NOMO-1 treated with DMSO at 0.1 percent for 48 hours (cell line): ENCODE measurements at regions not wholly inside any gene's neighbourhood (a gene's known extent, or its start where the extent isn't known, plus 50 kb on each side); places are given as distances from the start of the nearest gene placed in this dataset.
"Not testable (repeated sequence)": the region's sequence is repeated elsewhere in the genome, so short reads cannot be mapped to it uniquely, and the experiment has no call there.

ENCODE experiments used
- DNase-seq: peaks from one replicate; lab custom pipeline; 2025; ENCODE audit not compliant: unreplicated experiment; lab: John Stamatoyannopoulos, UW

DNA sequence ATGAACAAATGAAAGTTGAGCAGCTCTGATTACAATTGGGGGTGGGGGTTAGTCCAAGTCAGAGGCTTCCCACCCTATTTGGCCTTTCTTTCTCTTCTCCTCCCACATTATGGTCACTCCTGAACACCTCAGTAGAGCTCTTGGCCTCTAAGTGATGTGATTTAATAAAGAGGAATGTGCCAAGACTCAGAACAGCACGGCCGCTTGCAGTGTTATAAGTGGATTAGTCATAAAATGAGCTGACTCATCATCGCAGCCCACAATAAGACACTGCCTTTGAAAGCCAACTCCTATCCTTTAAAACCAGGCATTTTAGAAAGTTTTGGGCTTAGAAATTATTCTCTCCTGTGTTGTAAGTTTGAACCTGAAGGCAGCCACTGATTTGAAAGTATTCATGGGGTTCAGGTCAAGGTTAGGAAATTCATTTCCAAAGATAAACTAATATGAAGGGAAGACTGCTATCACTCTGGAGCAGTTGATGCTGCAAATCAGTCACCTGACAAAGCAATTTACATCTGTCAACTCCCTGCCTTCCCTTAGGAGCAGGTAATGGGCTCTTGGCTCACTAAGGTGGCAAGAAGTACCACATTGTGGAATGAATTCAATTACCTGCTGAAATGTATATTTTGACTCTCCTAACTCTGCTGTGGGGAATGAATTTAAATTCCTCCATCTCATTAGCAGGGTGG, 283.6 kb upstream of the NMUR2 start:
- no peak for DNase-seq

DNA sequence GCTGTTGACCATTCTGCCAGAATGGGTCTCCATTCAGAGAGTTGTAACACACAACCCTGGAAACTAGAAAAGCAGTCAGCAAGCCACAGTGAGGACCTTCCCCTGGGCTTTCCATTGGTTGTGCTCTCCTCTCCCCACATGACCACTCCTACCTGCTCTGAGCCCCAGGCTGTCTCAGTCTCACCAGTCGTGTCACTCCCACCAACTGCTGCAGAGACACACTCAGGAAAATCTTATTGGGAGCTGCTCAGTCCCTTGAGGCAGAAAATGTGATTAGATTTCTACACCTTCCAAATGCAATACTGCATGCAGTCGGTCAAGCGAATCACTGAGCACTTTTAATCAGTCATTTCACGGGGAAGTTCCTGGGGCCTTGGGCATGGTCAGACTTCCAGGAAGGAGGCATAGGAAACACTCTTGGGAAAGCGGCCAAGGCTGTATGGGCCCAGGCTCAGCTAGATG, 284.2 kb upstream of the NMUR2 start:
- no peak for DNase-seq

DNA sequence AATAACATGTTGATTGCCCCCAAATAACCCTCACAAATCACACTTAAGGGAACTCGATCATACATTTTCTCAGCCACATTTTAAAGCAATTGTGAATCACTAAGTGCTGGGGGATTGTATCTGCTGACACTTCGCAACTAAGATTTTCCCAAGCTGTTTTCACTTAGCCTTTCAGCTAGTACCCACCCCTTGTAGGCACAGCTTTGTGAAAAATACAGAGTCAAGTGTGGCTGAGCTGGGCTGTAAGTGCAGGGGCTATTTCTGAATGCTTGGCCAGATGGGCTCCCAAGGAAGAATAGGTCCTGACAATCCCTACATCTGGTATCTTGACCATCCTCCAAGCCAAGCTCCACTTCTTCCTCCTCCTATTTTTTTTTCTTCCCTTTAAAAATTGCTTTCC, 289.2 kb upstream of the NMUR2 start:
- DNase-seq = no peak

DNA sequence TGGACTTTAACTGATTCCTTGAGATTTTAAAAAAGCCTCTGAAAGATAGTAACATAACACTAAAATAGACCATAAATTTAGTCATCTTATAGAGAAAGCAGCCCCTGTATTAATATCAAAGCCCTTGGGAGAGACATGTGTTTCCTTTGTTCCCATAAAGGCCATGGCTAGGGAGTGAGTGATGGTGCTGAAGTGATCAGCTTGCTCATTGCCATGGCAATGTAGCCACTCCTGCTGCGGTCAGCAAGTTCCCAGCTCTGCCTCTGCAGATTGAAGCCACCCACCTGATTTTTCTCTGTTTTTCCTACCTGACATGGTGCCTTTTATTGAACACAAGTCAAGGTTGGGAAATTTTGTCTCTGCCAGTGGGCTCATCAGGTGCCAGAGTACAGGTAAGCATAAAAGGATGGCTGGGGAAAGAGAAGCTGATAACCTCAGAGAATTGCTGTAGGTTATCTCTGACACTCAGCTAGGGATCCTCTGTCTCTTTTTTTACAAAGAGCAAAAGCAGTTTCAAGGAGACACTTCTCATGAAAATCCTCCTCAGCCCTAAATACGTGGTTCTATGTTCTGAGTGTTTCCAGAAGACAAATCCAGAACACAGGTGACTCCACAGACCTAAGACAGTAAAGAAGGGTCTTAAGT, 296.3 kb upstream of the NMUR2 start:
- no peak for DNase-seq

DNA sequence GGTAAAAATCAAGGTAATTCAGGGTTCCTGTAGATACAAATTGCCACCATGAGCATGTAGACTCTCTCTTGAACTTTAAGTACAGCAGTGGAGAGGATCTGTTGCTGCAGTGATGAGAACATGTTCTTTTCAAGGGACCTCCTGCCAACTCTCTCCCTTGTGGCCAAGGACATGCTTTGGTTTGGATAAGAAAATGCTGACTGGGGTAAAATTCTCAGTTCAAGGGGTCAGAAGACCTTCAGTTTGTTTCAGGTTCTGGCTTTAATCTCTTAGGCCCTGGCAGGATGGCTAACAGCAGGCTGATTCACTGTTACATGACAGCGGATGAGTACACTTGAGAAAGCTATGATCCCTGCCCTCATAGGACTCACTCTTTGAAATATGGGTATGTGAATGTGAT, 299.2 kb upstream of the NMUR2 start:
- no peak for DNase-seq

DNA sequence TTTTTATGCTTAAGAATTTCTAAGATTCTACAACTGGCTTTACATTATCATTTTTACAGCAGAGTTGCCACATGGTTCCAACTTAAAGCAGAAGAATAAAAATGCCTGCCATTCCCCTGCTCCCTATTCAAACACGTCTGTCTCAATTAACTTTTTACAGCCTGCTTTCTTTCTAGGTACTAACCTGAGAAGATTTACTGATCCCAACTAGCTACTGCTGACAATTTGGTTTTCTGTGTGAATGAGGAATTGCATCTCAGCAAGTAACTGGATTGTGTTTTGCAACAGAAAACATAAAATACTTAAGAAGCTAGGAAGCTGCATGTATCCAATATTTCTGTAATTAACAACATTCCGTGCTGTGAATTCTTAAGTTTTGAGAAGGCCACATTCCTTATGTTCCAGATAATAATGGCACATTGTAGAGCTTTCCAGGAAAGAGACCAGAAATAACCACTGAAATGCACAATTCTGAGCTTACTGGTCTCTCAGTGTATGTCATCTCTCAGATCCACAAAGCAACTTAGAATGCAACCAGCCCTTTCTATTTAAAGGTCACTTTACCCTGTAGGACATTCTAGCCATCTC, 306.8 kb upstream of the NMUR2 start:
- no peak for DNase-seq

- DNase-seq = no peak
Observed at GRCh38 chr5:152717393-152717792, 312.3 kb upstream of the NMUR2 start.

- DNase-seq = no peak
Observed at GRCh38 chr5:152723482-152723881, 318.4 kb upstream of the NMUR2 start.

DNA sequence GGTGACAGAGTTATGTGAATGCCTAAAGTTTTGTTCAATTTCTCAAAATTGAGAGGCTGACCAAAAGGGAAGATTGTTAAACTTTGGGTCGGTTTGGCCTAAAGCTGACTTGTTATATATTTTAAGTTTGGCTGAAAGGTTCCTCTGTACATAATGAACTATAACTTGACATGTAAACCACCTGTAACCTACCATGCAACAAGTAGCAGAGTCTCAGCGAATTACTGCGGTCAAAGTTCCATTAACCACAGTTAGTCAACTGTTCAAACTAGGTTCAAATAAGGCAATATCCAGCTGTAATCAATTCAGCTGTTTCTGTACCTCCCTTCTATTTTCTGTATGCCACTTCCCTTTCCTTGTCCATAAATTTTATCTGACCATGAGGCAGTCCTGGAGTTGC, 325.1 kb upstream of the NMUR2 start:
- DNase-seq = no peak

DNA sequence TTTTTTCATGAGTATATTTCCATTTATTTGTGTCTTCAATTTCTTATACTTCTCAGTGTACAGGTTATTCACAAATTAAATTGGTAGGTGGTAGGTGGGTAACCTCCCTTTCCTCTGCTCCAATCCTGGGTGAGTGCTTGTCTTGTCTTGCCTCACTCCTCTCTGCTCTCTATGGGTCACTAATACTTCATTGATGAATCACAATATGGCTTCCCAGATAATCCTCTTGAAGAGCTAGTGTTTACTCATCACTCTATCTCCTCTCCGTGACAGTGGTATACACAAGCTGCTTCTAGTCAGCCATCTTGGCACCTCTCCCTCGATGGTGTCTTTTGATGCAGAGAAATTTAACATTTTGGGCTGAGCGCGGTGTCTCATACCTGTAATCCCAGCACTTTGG, 331.8 kb upstream of the NMUR2 start:
- no peak for DNase-seq

DNA sequence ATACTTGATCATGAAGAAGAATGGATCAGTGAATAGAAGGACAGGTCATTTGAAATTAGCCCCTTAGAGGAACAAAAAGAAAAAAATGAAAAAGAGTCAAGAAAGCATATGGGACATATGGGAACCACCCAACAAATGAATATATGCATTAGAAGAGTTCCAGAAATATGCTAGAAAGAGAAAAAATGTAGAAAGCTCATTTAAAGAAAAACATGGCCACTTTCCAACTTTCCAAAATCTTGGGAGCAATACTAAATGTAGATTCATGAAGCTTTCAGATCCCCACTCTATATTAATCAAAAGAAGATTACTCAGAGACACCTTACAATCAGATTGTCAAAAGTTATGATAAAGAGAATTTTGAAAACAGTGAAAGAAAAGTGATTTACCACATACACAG, 334.8 kb upstream of the NMUR2 start:
- DNase-seq = no peak

DNA sequence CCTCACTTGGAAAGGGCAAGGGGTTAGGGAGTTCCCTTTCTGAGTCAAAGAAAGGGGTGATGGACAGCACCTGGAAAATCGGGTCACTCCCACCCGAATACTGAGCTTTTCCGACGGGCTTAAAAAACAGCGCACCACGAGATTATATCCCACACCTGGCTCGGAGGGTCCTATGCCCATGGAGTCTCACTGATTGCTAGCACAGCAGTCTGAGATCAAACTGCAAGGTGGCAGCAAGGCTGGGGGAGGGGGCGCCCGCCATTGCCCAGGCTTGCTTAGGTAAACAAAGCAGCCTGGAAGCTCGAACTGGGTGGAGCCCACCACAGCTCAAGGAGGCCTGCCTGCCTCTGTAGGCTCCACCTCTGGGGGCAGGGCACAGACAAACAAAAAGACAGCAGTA, 336.0 kb upstream of the NMUR2 start:
- not testable (repeated sequence) for DNase-seq

- not testable (repeated sequence) for DNase-seq
Observed at GRCh38 chr5:152787709-152788217, 382.7 kb upstream of the NMUR2 start.

GRCh38 chr5:152801886-152802285, 396.8 kb upstream of the NMUR2 start:
- no peak for DNase-seq

- DNase-seq = no peak
Observed at GRCh38 chr5:152804179-152804578, 399.1 kb upstream of the NMUR2 start.

DNA sequence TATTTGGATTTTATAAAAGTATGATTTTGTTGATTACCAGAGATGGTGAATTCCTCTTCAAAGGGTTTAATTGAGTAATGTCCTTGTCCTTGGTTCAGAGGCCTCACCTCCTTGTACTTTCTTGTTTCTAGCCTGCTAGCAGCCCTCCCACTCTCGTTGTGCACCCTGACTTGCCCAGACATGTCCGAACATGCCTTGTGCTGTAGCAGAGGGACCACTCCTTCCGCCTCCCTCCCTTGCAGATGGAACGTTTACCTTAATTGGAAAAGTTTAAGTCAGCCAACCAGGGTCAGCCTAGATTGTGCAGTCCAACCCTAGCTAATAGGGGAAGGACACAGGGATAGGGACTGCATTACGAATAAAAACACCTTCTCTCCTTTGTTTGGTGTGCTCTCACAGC, 406.9 kb upstream of the NMUR2 start:
- DNase-seq = no peak

GRCh38 chr5:152813526-152813925, 408.4 kb upstream of the NMUR2 start:
- DNase-seq = no peak

DNA sequence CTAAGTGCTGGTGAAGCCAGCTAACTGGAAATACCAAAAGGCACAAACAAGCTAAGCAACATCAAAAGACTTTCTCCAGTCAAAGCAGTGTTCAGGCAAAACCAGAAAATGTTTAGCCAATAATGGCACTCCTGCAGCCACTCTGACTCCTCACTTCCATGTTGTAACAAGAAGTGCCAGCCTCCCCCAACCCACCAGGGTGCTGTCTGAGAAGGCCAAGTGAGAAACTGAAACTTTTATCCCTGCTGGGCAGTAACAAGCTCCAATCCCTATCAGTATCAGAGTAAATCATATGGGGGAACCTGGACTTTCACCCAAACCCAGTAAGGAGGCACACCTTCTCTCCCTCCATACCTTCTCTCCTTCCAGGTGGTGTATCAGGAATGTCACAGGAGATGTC, 414.8 kb upstream of the NMUR2 start:
- no peak for DNase-seq

GRCh38 chr5:152824316-152824715, 419.2 kb upstream of the NMUR2 start:
- DNase-seq = no peak

- no peak for DNase-seq
Observed at GRCh38 chr5:152838241-152838786, 433.2 kb upstream of the NMUR2 start.

DNA sequence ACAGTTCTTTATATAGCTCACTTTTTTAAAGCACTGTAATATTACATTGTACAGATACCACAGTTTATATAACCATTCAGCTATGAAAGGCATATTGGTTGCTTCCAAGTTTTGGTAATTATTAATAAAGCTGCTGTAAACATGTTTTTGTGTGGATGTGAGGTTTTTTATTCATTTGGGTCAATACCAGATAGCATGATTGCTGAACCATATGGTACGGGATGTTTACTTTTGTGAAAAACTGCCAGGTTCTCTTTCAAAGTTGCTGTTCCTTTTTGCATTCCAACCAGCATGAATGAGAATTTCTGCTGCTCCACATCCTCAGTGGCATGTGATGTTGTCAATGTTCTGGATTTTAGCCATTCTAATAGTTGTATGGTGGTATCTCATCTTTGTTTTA, 439.6 kb upstream of the NMUR2 start:
- DNase-seq = no peak

- DNase-seq = no peak
Observed at GRCh38 chr5:152853361-152853760, 448.3 kb upstream of the NMUR2 start.
